ENCODE measurements at regions not wholly inside any gene's neighbourhood (a gene's known extent, or its start where the extent isn't known, plus 50 kb on each side); places are given as distances from the start of the nearest gene placed in this dataset.

GRCh38 chr2:15737314-15738224, 145.9 kb downstream of the DDX1 start:
- no peak overlapping the region for H3K27ac Mint-ChIP-seq (ENCODE audit: unreplicated experiment)
- DNase-seq: no peak
- TF ChIP-seq CTCF (IDR thresholded peaks at IDR 0.05; ENCODE audit: partially characterized antibody, unreplicated experiment): no peak
- H3K4me3 Mint-ChIP-seq (ENCODE audit: unreplicated experiment): no peak overlapping the region
- peaks cover 3% of the 10 kb centered on the region for H3K27me3 Mint-ChIP-seq (ENCODE audit: unreplicated experiment)
- H3K36me3 Mint-ChIP-seq (ENCODE audit: unreplicated experiment): peaks cover 6% of the 10 kb centered on the region
- H3K4me1 Mint-ChIP-seq (ENCODE audit: low read depth, unreplicated experiment): peaks cover 21% of the 10 kb centered on the region
- no peaks in the 10 kb centered on the region for H3K9me3 Mint-ChIP-seq (ENCODE audit: unreplicated experiment)

- Mint-ChIP-seq H3K27ac (ENCODE audit: unreplicated experiment) (no peak overlapping the region), H3K4me3 (ENCODE audit: unreplicated experiment) (no peak overlapping the region), H3K4me1 (ENCODE audit: low read depth, unreplicated experiment) (peaks cover 17% of the 10 kb centered on the region), H3K27me3 (ENCODE audit: unreplicated experiment) (peaks cover 2% of the 10 kb centered on the region), H3K9me3 (ENCODE audit: unreplicated experiment) (no peaks in the 10 kb centered on the region), H3K36me3 (ENCODE audit: unreplicated experiment) (peaks cover 6% of the 10 kb centered on the region)
- TF ChIP-seq CTCF (IDR thresholded peaks at IDR 0.05; ENCODE audit: partially characterized antibody, unreplicated experiment): no peak
- no peak for DNase-seq
Observed at GRCh38 chr2:15738225-15738546, 146.5 kb downstream of the DDX1 start.

GRCh38 chr2:15738943-15739342, 147.3 kb downstream of the DDX1 start:
- no peak for DNase-seq
- H3K27ac Mint-ChIP-seq (ENCODE audit: unreplicated experiment): no peak overlapping the region
- no peaks in the 10 kb centered on the region for H3K27me3 Mint-ChIP-seq (ENCODE audit: unreplicated experiment)
- no peak overlapping the region for H3K4me3 Mint-ChIP-seq (ENCODE audit: unreplicated experiment)
- H3K4me1 Mint-ChIP-seq (ENCODE audit: low read depth, unreplicated experiment): peaks cover 13% of the 10 kb centered on the region
- no peak for TF ChIP-seq CTCF (IDR thresholded peaks at IDR 0.05; ENCODE audit: partially characterized antibody, unreplicated experiment)
- H3K36me3 Mint-ChIP-seq (ENCODE audit: unreplicated experiment): peaks cover 6% of the 10 kb centered on the region
- no peaks in the 10 kb centered on the region for H3K9me3 Mint-ChIP-seq (ENCODE audit: unreplicated experiment)

- no peak for DNase-seq
- Mint-ChIP-seq H3K4me1 (ENCODE audit: low read depth, unreplicated experiment) (no peaks in the 10 kb centered on the region), H3K27me3 (ENCODE audit: unreplicated experiment) (peaks cover 3% of the 10 kb centered on the region), H3K9me3 (ENCODE audit: unreplicated experiment) (no peaks in the 10 kb centered on the region), H3K27ac (ENCODE audit: unreplicated experiment) (no peak overlapping the region), H3K4me3 (ENCODE audit: unreplicated experiment) (no peak overlapping the region), H3K36me3 (ENCODE audit: unreplicated experiment) (peaks cover 6% of the 10 kb centered on the region)
- no peak for TF ChIP-seq CTCF (IDR thresholded peaks at IDR 0.05; ENCODE audit: partially characterized antibody, unreplicated experiment)
Observed at GRCh38 chr2:15744820-15745219, 153.2 kb downstream of the DDX1 start.

GRCh38 chr2:15745350-15745749, 153.7 kb downstream of the DDX1 start:
- Mint-ChIP-seq H3K4me3 (ENCODE audit: unreplicated experiment) (no peak overlapping the region), H3K27ac (ENCODE audit: unreplicated experiment) (no peak overlapping the region), H3K4me1 (ENCODE audit: low read depth, unreplicated experiment) (no peaks in the 10 kb centered on the region), H3K27me3 (ENCODE audit: unreplicated experiment) (peaks cover 3% of the 10 kb centered on the region), H3K9me3 (ENCODE audit: unreplicated experiment) (no peaks in the 10 kb centered on the region), H3K36me3 (ENCODE audit: unreplicated experiment) (peaks cover 6% of the 10 kb centered on the region)
- TF ChIP-seq CTCF (IDR thresholded peaks at IDR 0.05; ENCODE audit: partially characterized antibody, unreplicated experiment): no peak
- DNase-seq: no peak
